ENCODE measurements at regions not wholly inside any gene's neighbourhood (a gene's known extent, or its start where the extent isn't known, plus 50 kb on each side); places are given as distances from the start of the nearest gene placed in this dataset.
A peak's percentile ranks its signal among the peaks of the same experiment; 100 is the strongest.

DNA sequence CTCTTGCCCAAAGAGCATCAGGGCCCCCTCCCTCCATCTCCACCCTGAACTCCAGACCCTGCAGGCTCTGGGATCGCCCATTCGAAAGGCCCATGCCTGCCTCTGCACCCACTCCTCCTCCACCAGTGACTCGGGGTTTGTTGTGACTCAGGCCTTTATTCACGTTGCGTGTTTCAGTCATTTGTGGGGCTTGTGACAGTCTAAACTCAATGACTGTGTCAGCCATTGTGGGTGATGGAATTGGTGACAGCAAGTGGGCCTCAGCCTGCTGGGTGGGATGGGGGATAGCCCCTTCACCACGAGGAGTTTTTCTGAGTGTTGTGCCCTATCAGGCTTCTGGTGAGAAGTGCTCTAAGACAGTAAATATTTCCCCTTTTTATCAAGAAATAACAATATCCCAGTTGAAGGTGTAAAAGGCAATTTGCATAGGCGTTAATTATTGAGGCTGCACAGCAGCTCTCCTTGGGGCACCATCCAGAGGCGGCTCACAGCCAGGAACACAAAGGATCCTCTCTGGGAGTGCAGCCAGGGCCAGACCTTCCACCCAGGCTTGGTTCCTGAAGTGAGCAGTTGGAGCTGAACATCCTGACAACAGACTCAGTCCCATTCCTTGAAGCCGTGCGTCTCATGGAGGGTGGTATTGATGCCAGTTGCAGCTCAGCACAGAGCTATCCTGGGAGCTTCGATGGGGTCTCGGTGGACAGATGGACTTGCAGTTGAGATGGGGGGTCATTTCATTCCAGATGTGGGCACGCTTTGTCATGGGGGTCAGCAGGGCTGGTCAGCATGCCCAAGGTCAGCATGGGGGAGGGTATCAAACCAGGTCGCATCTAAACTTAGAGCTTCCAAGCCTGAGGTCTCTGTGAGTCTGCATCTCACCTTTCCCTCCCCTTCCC is 135.6 kb upstream of the CACNA1E start:
- H3K9me3 Mint-ChIP-seq: no peaks in the 10 kb centered on the region
- no peak overlapping the region for H3K27ac Mint-ChIP-seq
- H3K27me3 Mint-ChIP-seq: no peaks in the 10 kb centered on the region
- no peak overlapping the region for H3K4me3 Mint-ChIP-seq
- peaks cover 17% of the 10 kb centered on the region for H3K4me1 Mint-ChIP-seq
- ATAC-seq: no peak
- DNase-seq: no peak

- H3K9me3 Mint-ChIP-seq: no peaks in the 10 kb centered on the region
- no peak overlapping the region for H3K27ac Mint-ChIP-seq
- no peaks in the 10 kb centered on the region for H3K27me3 Mint-ChIP-seq
- DNase-seq: no peak
- ATAC-seq: peak; percentile 41
- H3K4me1 Mint-ChIP-seq: no peaks in the 10 kb centered on the region
- no peak overlapping the region for H3K4me3 Mint-ChIP-seq
These were observed 133.8 kb upstream of the CACNA1E start for GRCh38 chr1:181349512-181349911.

GRCh38 chr1:181350131-181350530 is 133.2 kb upstream of the CACNA1E start:
- no peaks in the 10 kb centered on the region for H3K4me1 Mint-ChIP-seq
- H3K9me3 Mint-ChIP-seq: no peaks in the 10 kb centered on the region
- no peak overlapping the region for H3K27ac Mint-ChIP-seq
- no peak for ATAC-seq
- DNase-seq: no peak
- H3K4me3 Mint-ChIP-seq: no peak overlapping the region
- H3K27me3 Mint-ChIP-seq: no peaks in the 10 kb centered on the region

- Mint-ChIP-seq H3K4me1 (no peaks in the 10 kb centered on the region), H3K27me3 (no peaks in the 10 kb centered on the region), H3K4me3 (no peak overlapping the region), H3K27ac (no peak overlapping the region), H3K9me3 (no peaks in the 10 kb centered on the region)
- DNase-seq: no peak
- no peak for ATAC-seq
These were observed 131.6 kb upstream of the CACNA1E start for GRCh38 chr1:181351740-181352139.

- no peak overlapping the region for H3K4me3 Mint-ChIP-seq
- DNase-seq (no peak), ATAC-seq (no peak)
- H3K4me1 Mint-ChIP-seq: no peaks in the 10 kb centered on the region
- no peak overlapping the region for H3K27ac Mint-ChIP-seq
- no peaks in the 10 kb centered on the region for H3K27me3 Mint-ChIP-seq
- no peaks in the 10 kb centered on the region for H3K9me3 Mint-ChIP-seq
These were observed 130.6 kb upstream of the CACNA1E start for GRCh38 chr1:181352695-181353094.

DNA sequence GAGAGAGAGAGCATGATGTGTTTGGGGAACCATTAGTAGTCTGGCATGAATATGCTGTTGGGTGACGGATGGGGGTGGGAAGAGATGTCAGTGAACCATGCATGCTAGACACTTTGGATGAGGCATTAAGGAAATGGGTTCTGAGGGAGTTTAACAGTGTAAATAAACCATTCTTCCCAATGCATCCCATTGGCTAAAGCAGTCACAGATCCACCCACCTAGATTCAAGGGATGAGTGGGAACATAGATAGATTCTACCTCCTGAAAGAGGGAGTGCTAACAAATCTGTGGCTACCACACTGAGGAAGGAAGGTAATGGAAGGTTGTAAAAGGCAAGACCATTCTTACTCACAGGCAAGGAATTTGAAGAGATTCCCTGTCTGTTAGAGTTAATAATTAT is 129.8 kb upstream of the CACNA1E start:
- Mint-ChIP-seq H3K4me1 (no peaks in the 10 kb centered on the region), H3K27me3 (no peaks in the 10 kb centered on the region), H3K4me3 (no peak overlapping the region), H3K9me3 (no peaks in the 10 kb centered on the region), H3K27ac (no peak overlapping the region)
- ATAC-seq (no peak), DNase-seq (no peak)

- ATAC-seq: no peak
- Mint-ChIP-seq H3K27ac (no peak overlapping the region), H3K4me3 (no peak overlapping the region), H3K4me1 (no peaks in the 10 kb centered on the region), H3K27me3 (no peaks in the 10 kb centered on the region), H3K9me3 (no peaks in the 10 kb centered on the region)
- no peak for DNase-seq
These were observed 128.5 kb upstream of the CACNA1E start for GRCh38 chr1:181354865-181355264.

- Mint-ChIP-seq H3K4me3 (no peak overlapping the region), H3K27me3 (no peaks in the 10 kb centered on the region), H3K27ac (no peak overlapping the region), H3K9me3 (no peaks in the 10 kb centered on the region), H3K4me1 (no peaks in the 10 kb centered on the region)
- ATAC-seq (no peak), DNase-seq (no peak)
These were observed 126.6 kb upstream of the CACNA1E start for GRCh38 chr1:181356505-181357340.

GRCh38 chr1:181359012-181359411 is 124.3 kb upstream of the CACNA1E start:
- no peak overlapping the region for H3K27ac Mint-ChIP-seq
- no peak for DNase-seq
- H3K27me3 Mint-ChIP-seq: no peaks in the 10 kb centered on the region
- no peaks in the 10 kb centered on the region for H3K9me3 Mint-ChIP-seq
- no peaks in the 10 kb centered on the region for H3K4me1 Mint-ChIP-seq
- no peak overlapping the region for H3K4me3 Mint-ChIP-seq
- no peak for ATAC-seq

DNA sequence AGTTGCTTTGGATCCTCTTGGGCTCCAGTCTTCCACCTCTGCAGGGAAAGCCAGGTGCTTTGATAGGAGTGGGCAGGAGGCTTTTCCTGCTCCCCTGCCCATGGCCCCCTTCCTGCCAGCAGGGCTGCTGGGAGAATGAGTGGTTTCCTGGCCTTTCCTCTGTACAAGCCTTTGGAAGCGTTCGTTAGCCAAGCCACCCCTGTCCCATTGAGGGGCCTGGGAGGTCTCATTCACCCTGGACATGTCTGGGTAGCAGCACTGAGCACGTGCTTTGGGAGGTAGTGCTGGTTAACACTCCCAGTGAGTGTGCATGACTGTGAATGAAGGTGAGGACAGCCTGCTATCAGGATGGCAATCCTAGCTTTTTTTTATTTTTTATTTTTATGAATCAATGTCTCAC is 118.5 kb upstream of the CACNA1E start:
- H3K27me3 Mint-ChIP-seq: no peaks in the 10 kb centered on the region
- ATAC-seq: no peak
- peaks cover 5% of the 10 kb centered on the region for H3K4me1 Mint-ChIP-seq
- H3K27ac Mint-ChIP-seq: no peak overlapping the region
- H3K9me3 Mint-ChIP-seq: no peaks in the 10 kb centered on the region
- H3K4me3 Mint-ChIP-seq: no peak overlapping the region
- no peak for DNase-seq

DNA sequence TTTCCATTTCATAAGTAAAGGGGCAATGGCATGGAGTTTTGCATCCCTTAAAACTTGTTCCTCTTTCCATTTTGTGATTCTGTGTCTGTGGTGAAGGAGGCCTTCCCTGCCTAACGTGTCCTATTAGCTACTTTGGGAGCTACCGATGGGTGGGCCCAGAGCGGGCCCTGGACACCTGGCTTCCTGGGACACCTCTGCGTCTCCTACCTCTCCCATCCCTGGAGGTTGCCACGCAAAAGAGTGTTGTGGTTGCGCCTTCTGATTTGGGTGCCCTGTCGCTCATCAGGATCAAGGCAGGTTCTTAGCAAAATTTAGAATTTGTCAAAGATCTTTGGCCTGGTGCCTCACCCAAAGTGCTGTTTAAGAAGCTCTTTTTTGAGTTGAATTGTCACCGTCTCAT is 116.4 kb upstream of the CACNA1E start:
- DNase-seq: no peak
- Mint-ChIP-seq H3K9me3 (peaks cover 3 to 4% of the 10 kb centered on the region in 2 donors), H3K4me1 (peaks cover 5% of the 10 kb centered on the region), H3K4me3 (no peak overlapping the region), H3K27me3 (no peaks in the 10 kb centered on the region), H3K27ac (no peak overlapping the region)
- ATAC-seq: no peak

DNA sequence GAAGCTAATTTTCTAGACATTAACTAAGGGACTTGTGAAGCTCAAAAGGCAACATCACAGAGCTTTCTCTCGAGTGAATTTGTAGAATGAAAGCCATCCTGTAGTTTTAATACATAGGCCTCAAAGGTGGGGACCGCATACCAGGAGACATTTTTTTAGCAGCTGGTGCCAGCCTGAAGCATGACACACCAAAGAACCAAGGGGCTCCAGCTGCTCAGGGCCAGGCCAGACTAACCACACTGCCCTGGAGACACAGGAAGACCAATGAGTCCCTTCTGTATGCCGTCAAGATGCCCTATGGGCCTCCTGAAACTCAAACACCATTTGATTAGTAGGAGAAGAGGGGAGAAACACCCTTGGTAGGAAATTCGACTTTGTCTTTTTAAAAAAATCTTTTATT is 113.9 kb upstream of the CACNA1E start:
- Mint-ChIP-seq H3K9me3 (peaks cover 10 to 14% of the 10 kb centered on the region in 2 donors), H3K4me1 (peaks cover 5% of the 10 kb centered on the region), H3K27me3 (no peaks in the 10 kb centered on the region), H3K4me3 (no peak overlapping the region), H3K27ac (peak overlapping the region in 1 of 2 donors; percentile 46)
- no peak for ATAC-seq
- DNase-seq: no peak

- Mint-ChIP-seq H3K27ac (peak overlapping the region in 1 of 2 donors; percentile 10), H3K27me3 (no peaks in the 10 kb centered on the region), H3K4me3 (no peak overlapping the region), H3K4me1 (no peaks in the 10 kb centered on the region), H3K9me3 (no peaks in the 10 kb centered on the region)
- DNase-seq (no peak), ATAC-seq (no peak)
These were observed 99.6 kb upstream of the CACNA1E start for GRCh38 chr1:181383695-181384094.

DNA sequence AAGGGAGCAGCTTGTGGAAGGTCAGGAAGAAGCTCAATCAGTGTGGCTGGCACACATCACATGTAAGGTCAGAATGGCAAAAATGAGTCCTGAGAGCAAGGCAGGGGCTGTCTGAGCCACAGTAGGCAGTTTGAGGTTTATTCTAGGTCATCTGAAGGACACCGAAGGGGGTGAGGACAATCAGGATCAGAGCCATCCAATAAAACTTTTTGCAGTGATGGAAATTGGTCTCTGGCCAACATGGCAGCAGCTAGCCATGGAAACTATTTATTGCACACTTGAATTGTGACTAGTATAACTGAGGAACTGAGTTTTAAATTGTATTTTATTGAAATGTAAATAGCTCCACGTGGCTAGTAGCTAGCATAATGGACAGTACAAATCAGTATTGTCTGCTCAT is 97.0 kb upstream of the CACNA1E start:
- ATAC-seq (no peak), DNase-seq (no peak)
- Mint-ChIP-seq H3K27me3 (no peaks in the 10 kb centered on the region), H3K9me3 (no peaks in the 10 kb centered on the region), H3K4me1 (peaks cover 7% of the 10 kb centered on the region), H3K27ac (no peak overlapping the region), H3K4me3 (no peak overlapping the region)

DNA sequence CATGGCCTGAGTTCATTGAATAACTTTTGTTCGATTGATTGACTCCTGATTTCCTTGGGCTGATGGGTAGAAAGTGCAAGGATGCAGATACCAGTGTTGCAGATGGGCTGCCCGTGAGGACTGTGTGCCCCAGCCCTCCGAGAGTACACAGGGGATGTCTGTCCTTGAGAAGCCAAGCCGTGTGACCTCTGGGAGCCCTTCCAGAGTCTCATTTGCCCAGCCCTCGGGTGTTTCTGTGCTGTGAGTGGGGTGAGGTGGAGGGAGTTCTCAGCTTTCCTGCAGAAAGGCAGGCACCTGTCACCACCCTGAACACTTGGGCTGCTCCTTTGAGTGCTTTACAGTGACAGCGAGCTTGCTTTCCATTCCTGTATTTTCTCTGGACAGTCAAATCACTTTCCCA is 96.4 kb upstream of the CACNA1E start:
- Mint-ChIP-seq H3K27me3 (no peaks in the 10 kb centered on the region), H3K4me3 (no peak overlapping the region), H3K27ac (no peak overlapping the region), H3K9me3 (no peaks in the 10 kb centered on the region), H3K4me1 (peaks cover 7% of the 10 kb centered on the region)
- DNase-seq: no peak
- no peak for ATAC-seq

- ATAC-seq: no peak
- no peak overlapping the region for H3K27ac Mint-ChIP-seq
- no peak overlapping the region for H3K4me3 Mint-ChIP-seq
- no peaks in the 10 kb centered on the region for H3K27me3 Mint-ChIP-seq
- DNase-seq: no peak
- peaks cover 7% of the 10 kb centered on the region for H3K4me1 Mint-ChIP-seq
- no peaks in the 10 kb centered on the region for H3K9me3 Mint-ChIP-seq
These were observed 95.6 kb upstream of the CACNA1E start for GRCh38 chr1:181387702-181388101.
